ENCODE measurements at regions not wholly inside any gene's neighbourhood (a gene's known extent, or its start where the extent isn't known, plus 50 kb on each side); places are given as distances from the start of the nearest gene placed in this dataset.

DNA sequence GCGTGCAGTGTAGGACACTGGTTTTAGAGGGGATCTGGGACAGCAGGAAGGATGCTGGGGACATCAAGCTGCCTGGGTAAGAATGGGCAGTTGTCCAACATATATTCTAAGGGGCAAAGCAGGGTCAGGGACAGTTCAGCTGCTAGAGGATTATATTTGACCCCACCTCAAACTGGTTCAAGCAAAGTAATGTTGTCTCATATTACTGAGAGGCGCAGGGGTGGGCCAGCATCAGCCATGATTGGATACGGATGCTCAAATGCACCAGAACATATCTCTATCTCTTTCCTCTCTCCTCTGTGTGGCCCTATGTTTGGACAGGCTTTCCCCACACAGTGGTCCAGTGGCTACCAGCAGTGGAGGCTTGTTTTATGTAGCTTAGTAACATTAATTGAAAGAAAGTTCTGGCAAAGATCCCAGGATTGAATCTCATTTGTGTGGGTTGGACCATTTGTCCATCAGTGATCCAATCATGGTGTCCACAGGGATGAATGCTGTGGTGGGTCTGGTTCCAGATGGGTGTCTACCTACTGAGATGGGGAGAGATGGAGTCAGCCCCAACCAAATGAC is 49.8 kb upstream of the RGMA start:
- no peaks in the 10 kb centered on the region for H3K36me3 ChIP-seq (ENCODE audit: control insufficient read depth, insufficient read depth, low read length)
- H3K4me1 ChIP-seq (ENCODE audit: control insufficient read depth, insufficient read depth, low read length) = no peaks in the 10 kb centered on the region
- H3K4me3 ChIP-seq (ENCODE audit: low read length) = no peak overlapping the region
- no peaks in the 10 kb centered on the region for H3K9me3 ChIP-seq (ENCODE audit: control insufficient read depth, low read length)
- H3K27me3 ChIP-seq (ENCODE audit: control insufficient read depth, insufficient read depth, low read length) = no peaks in the 10 kb centered on the region
- H3K9ac ChIP-seq (ENCODE audit: low read length) = no peak overlapping the region

Data from mucosa of stomach (tissue), 1 donor.